Neural cell (in vitro differentiated cells): ENCODE measurements at regions not wholly inside any gene's neighbourhood (a gene's known extent, or its start where the extent isn't known, plus 50 kb on each side); places are given as distances from the start of the nearest gene placed in this dataset.

Source experiments
- H2AFZ ChIP-seq: fragments of 200-600, 300-800 bp; sonication (generic), shearing (Covaris generic); 2 replicates; pipeline ENCODE4 v1.6.0; 2014; ENCODE audit warnings: low read depth, mild to moderate bottlenecking, antibody characterized with exemption, low read length, moderate library complexity
- H3F3A ChIP-seq: fragments of 200-600 bp; shearing (Covaris generic); 2 replicates; pipeline ENCODE4 v1.6.1; 2016; ENCODE audit warnings: mild to moderate bottlenecking, moderate library complexity, mixed read lengths, antibody characterized with exemption, low read length; ENCODE audit not compliant: insufficient read depth, poor library complexity, severe bottlenecking
- H3K27ac ChIP-seq: fragments of 200-600, 300-800 bp; sonication (generic), shearing (Covaris generic); 2 replicates; pipeline ENCODE4 v1.5.1; 2014; ENCODE audit warnings: mild to moderate bottlenecking, low read length, moderate library complexity
- H3K27me3 ChIP-seq: fragments of 300-800, 200-600 bp; sonication (generic), shearing (Covaris generic); 2 replicates; pipeline ENCODE4 v1.6.0; 2014; ENCODE audit warnings: mild to moderate bottlenecking, low read depth, low read length, moderate library complexity; ENCODE audit not compliant: insufficient read depth
- H3K36me3 ChIP-seq: fragments of 300-800, 200-600 bp; sonication (generic), shearing (Covaris generic); 2 replicates; pipeline ENCODE4 v1.5.1; 2014; ENCODE audit warnings: mild to moderate bottlenecking, antibody characterized with exemption, low read length, moderate library complexity; ENCODE audit not compliant: insufficient read depth
- H3K4me2 ChIP-seq: fragments of 300-800, 200-600 bp; sonication (generic), shearing (Covaris generic); 2 replicates; pipeline ENCODE4 v1.6.0; 2014; ENCODE audit warnings: mild to moderate bottlenecking, low read length
- H3K4me3 ChIP-seq: fragments of 300-800, 200-600 bp; sonication (generic), shearing (Covaris generic); 2 replicates; pipeline ENCODE4 v1.5.1; 2014; ENCODE audit warnings: mild to moderate bottlenecking, low read length, moderate library complexity
- H3K79me2 ChIP-seq: fragments of 200-600 bp; shearing (Covaris generic); replicated peaks from 2 replicates; pipeline ENCODE4 v1.6.0; 2014; ENCODE audit warnings: mild to moderate bottlenecking, low read length, moderate library complexity; ENCODE audit not compliant: insufficient read depth
- H3K9ac ChIP-seq: fragments of 300-800, 200-600 bp; sonication (generic), shearing (Covaris generic); 2 replicates; pipeline ENCODE4 v1.6.1; 2016; ENCODE audit warnings: mild to moderate bottlenecking, low read length, mixed read lengths
- H3K9me2 ChIP-seq: fragments of 200-600 bp; shearing (Covaris generic); 2 replicates; pipeline ENCODE4 v1.6.1; 2016; ENCODE audit warnings: mild to moderate bottlenecking, low read length, mixed read lengths; ENCODE audit not compliant: insufficient read depth
- H3K9me3 ChIP-seq: fragments of 200-600, 300-800 bp; sonication (generic), shearing (Covaris generic); 2 replicates; pipeline ENCODE4 v1.6.1; 2016; ENCODE audit warnings: mild to moderate bottlenecking, mixed run types, low read length, moderate library complexity, mixed read lengths
- H4K20me1 ChIP-seq: fragments of 200-600 bp; shearing (Covaris generic); 2 replicates; pipeline ENCODE4 v1.6.1; 2016; ENCODE audit warnings: mild to moderate bottlenecking, mixed run types; ENCODE audit not compliant: insufficient read depth
- EP300 ChIP-seq: fragments of 450-650 bp; conservative IDR thresholded peaks from 2 replicates; pipeline ENCODE4 v1.6.1; 2014; ENCODE audit warnings: antibody characterized with exemption, mild to moderate bottlenecking, moderate library complexity; ENCODE audit not compliant: poor library complexity, severe bottlenecking
- EZH2 ChIP-seq: fragments of 200-600, 300-800 bp; shearing (Covaris generic), sonication (generic); IDR thresholded peaks from 2 replicates; pipeline ENCODE4 v1.6.1; 2014; ENCODE audit warnings: antibody characterized with exemption, low read length, borderline replicate concordance, mild to moderate bottlenecking; ENCODE audit not compliant: insufficient read depth, poor library complexity, severe bottlenecking
- MXI1 ChIP-seq: fragments of 450-650 bp; conservative IDR thresholded peaks from 2 replicates; pipeline ENCODE4 v1.6.1; 2014; ENCODE audit warnings: antibody characterized with exemption, mild to moderate bottlenecking; ENCODE audit not compliant: poor library complexity, severe bottlenecking
- POLR2AphosphoS5 ChIP-seq: IDR thresholded peaks from 2 replicates; pipeline ENCODE4 v1.6.1; 2012
- RAD21 ChIP-seq: fragments of 450-650 bp; conservative IDR thresholded peaks from 2 replicates; pipeline ENCODE4 v1.6.1; 2014; ENCODE audit warnings: antibody characterized with exemption, mild to moderate bottlenecking, moderate library complexity
- SMC3 ChIP-seq: fragments of 450-650 bp; conservative IDR thresholded peaks from 2 replicates; pipeline ENCODE4 v1.6.1; 2014; ENCODE audit warnings: antibody characterized with exemption, mild to moderate bottlenecking, moderate library complexity; ENCODE audit not compliant: poor library complexity
- TAF1 ChIP-seq: IDR thresholded peaks from 2 replicates; pipeline ENCODE4 v1.6.1; 2012; ENCODE audit warnings: low read depth
- TF ChIP-seq, protein P1 (sequence below): IDR thresholded peaks from 2 replicates; pipeline ENCODE4 v1.6.1; 2012; ENCODE audit warnings: borderline replicate concordance
- TF ChIP-seq, protein P2 (sequence below): fragments of 450-650 bp; IDR thresholded peaks from 2 replicates; pipeline ENCODE4 v1.5.1; 2014; ENCODE audit warnings: antibody characterized with exemption, mild to moderate bottlenecking, moderate library complexity; ENCODE audit not compliant: poor library complexity, severe bottlenecking

- Histone ChIP-seq H3K9me2 (no peaks in the 10 kb centered on the region), H2AFZ (no peak overlapping the region), H3K79me2 (no peaks in the 10 kb centered on the region), H3K27me3 (no peaks in the 10 kb centered on the region), H3K4me2 (no peak overlapping the region), H3K4me3 (no peak overlapping the region), H3F3A (no peaks in the 10 kb centered on the region), H3K27ac (no peak overlapping the region), H3K9ac (no peak overlapping the region), H4K20me1 (no peaks in the 10 kb centered on the region), H3K9me3 (no peaks in the 10 kb centered on the region), H3K36me3 (no peaks in the 10 kb centered on the region)
- no peak for TF ChIP-seq SMC3
Measured at GRCh38 chr9:571066-571465, 270.4 kb upstream of the DMRT1 start.

GRCh38 chr9:571741-572140, 269.8 kb upstream of the DMRT1 start:
- no peak overlapping the region for H3K9ac ChIP-seq
- no peak overlapping the region for H3K27ac ChIP-seq
- H3K4me2 ChIP-seq, result no peak overlapping the region
- no peaks in the 10 kb centered on the region for H3F3A ChIP-seq
- no peaks in the 10 kb centered on the region for H3K36me3 ChIP-seq
- no peak overlapping the region for H2AFZ ChIP-seq
- no peak overlapping the region for H3K4me3 ChIP-seq
- H4K20me1 ChIP-seq, result no peaks in the 10 kb centered on the region
- H3K79me2 ChIP-seq, result no peaks in the 10 kb centered on the region
- no peaks in the 10 kb centered on the region for H3K9me3 ChIP-seq
- no peak for TF ChIP-seq POLR2AphosphoS5
- TF ChIP-seq SMC3, result no peak
- TF ChIP-seq EP300, result no peak
- no peak for TF ChIP-seq MXI1
- TF ChIP-seq TAF1, result no peak
- TF ChIP-seq RAD21, result no peak
- TF ChIP-seq, protein P1, sequence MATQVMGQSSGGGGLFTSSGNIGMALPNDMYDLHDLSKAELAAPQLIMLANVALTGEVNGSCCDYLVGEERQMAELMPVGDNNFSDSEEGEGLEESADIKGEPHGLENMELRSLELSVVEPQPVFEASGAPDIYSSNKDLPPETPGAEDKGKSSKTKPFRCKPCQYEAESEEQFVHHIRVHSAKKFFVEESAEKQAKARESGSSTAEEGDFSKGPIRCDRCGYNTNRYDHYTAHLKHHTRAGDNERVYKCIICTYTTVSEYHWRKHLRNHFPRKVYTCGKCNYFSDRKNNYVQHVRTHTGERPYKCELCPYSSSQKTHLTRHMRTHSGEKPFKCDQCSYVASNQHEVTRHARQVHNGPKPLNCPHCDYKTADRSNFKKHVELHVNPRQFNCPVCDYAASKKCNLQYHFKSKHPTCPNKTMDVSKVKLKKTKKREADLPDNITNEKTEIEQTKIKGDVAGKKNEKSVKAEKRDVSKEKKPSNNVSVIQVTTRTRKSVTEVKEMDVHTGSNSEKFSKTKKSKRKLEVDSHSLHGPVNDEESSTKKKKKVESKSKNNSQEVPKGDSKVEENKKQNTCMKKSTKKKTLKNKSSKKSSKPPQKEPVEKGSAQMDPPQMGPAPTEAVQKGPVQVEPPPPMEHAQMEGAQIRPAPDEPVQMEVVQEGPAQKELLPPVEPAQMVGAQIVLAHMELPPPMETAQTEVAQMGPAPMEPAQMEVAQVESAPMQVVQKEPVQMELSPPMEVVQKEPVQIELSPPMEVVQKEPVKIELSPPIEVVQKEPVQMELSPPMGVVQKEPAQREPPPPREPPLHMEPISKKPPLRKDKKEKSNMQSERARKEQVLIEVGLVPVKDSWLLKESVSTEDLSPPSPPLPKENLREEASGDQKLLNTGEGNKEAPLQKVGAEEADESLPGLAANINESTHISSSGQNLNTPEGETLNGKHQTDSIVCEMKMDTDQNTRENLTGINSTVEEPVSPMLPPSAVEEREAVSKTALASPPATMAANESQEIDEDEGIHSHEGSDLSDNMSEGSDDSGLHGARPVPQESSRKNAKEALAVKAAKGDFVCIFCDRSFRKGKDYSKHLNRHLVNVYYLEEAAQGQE, result no peak
- no peak for TF ChIP-seq EZH2
- TF ChIP-seq, protein P2, sequence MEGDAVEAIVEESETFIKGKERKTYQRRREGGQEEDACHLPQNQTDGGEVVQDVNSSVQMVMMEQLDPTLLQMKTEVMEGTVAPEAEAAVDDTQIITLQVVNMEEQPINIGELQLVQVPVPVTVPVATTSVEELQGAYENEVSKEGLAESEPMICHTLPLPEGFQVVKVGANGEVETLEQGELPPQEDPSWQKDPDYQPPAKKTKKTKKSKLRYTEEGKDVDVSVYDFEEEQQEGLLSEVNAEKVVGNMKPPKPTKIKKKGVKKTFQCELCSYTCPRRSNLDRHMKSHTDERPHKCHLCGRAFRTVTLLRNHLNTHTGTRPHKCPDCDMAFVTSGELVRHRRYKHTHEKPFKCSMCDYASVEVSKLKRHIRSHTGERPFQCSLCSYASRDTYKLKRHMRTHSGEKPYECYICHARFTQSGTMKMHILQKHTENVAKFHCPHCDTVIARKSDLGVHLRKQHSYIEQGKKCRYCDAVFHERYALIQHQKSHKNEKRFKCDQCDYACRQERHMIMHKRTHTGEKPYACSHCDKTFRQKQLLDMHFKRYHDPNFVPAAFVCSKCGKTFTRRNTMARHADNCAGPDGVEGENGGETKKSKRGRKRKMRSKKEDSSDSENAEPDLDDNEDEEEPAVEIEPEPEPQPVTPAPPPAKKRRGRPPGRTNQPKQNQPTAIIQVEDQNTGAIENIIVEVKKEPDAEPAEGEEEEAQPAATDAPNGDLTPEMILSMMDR, result no peak
- no peaks in the 10 kb centered on the region for H3K27me3 ChIP-seq
- H3K9me2 ChIP-seq, result no peaks in the 10 kb centered on the region
